GM15510 (cell line): ENCODE measurements at regions not wholly inside any gene's neighbourhood (a gene's known extent, or its start where the extent isn't known, plus 50 kb on each side); places are given as distances from the start of the nearest gene placed in this dataset.
A peak's percentile ranks its signal among the peaks of the same experiment; 100 is the strongest.

Experiments used
- POLR2A ChIP-seq: IDR thresholded peaks from 3 replicates; pipeline ENCODE4 v1.6.1; 2011; ENCODE audit warnings: borderline replicate concordance; ENCODE audit not compliant: insufficient read length; ENCODE audit errors: extremely low read depth

DNA sequence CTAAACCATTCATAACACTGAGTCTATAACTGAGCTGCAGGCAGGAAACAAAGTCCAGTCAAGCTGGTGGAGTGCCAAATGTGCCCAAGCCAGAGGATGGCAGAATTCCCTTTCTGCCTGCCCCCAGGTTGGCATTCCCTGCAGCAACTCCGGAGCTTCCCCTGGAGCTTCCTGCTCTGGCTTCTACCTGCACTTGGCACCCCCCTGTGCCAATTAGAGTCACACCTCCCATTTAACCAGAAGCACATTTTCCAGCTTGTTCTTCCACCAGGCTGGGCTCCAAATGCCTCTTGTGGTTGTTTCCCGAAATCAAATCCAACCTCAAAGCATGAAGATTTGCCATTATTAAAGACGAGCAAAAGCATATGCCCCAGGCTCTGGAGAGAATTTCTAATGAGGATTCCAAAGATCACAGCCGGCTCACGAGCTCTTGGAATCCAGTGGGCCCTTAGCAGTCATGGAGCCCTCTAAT, 294.5 kb downstream of the RRAGC start:
- TF ChIP-seq POLR2A: no peak

DNA sequence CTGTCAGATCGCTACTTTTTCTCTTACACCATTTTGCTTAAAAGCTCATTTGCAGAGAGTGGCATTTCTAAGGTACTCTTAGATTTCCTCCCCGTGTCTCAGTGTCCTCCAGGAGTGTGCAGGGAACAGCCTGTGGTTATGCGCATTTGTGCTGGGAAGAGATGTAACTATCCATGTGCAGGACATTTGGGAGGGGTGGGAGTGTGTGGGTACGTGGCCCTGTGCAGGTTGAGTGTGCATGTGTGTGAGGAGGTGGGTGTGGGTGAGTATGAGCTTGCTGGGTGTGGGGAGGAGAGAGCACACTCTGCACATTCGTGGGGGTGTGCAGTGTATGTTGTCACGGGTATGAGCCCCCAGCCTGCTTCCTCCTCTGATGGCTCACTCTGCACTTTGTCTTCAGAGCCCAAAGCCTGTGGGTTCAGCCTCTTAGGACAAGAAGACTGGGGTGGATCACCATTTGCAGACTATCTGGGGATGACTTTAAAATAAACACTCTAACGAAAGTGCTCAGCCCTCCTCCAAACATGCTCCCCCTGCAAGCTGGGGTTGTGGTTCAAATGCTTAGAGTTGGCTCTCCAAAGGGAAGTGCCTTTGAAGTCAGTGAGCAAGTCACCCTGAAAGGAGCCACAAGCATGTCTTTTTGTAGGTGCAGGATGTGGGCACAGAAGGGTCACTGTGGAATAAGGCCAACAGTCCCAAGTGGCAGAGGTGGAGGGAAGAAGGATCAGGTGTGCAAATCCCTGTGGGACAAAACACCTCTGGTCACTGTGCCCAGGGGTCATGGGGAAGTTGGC, 295.4 kb downstream of the RRAGC start:
- TF ChIP-seq POLR2A: no peak

DNA sequence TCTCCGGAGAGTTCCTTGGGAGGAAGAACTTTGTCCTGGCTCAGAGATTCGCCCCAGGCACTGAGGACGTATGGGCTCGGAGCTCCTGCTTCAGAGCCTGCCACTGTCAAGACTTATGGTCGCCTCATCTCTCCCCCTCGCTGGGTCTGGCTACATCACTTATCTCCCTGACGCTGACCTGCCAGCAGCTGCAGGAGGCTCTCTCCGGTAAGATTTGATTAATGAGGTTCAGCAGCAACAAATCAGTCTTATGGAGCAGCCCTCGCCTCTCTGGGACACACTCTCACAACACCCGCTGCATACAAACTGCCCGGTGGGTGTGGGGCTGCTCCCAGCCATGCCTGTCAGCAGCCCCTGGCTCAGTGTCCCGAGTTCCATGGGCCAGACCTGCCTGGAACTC, 297.8 kb downstream of the RRAGC start:
- TF ChIP-seq POLR2A: no peak

DNA sequence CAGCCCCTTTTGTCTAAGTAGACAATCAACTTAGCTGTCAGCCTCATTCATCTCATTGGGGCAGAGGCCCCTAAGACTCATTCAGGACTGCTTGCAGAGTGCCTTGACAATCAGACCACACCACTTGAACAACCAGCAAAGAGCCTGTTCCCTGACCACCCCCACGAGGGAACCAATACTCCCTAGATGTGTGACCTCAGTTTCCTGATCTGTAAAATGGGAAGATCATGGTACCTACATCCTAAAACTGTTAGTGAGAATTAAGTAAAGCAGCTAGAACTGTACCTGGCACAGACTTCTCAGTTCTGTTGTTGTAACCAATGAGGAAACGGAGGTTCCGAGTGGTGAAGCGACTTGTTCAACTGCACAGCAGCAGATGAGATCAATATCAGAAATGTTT, 298.5 kb downstream of the RRAGC start:
- TF ChIP-seq POLR2A: no peak

DNA sequence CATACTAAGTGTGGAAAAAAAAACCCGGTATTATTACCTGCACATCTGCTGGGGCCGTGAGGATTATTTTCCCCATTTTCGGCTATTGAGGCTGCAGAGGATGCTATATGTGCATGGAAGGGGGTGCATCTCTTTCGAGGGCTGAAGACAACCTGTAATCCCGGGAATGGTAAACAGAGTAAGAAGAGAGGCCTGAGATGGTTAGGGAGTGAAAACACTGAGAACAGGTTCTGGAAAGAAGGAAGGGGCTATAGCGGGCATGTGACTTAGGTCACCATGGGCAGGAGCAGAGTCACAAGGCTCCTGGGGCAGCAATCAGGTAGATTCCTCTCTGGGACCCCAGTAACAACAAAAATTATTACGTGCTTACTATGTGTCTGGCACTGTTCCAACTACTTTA, 299.1 kb downstream of the RRAGC start:
- no peak for TF ChIP-seq POLR2A

DNA sequence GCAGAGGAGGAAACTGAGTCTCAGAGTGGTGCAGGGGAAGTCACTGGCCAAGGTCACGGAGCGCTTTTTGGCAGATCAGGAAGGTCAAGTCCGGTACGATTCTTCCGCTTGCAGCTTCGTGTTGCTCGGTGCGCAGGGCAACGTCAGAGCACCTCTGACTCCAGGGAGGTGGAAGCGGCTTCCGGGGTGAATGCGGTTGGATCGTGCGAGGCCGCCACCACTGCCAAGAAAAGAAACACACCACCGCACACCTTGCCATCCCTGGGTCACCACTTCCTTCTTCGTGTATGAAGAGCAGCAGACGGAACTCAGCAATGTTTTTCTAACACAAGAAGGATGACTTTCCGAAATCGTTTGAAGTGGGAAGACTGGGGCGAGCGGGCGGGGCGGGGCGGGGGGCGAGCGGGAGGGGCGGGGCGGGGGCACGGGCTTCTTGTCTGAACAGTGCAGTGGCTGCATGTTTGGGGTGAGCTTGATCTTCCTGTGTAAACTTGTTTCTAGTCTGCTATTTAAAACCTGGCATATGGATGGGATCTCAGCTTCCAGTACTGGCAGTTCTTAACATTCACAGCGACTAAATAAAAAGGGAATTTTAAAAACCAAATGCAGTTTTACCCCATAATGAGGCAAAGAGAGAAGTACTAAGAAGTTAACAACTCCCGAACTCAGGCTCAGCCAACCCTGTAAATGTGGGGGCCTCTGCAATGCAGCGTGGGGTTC, 300.0 kb downstream of the RRAGC start:
- TF ChIP-seq POLR2A: peak; percentile 36

DNA sequence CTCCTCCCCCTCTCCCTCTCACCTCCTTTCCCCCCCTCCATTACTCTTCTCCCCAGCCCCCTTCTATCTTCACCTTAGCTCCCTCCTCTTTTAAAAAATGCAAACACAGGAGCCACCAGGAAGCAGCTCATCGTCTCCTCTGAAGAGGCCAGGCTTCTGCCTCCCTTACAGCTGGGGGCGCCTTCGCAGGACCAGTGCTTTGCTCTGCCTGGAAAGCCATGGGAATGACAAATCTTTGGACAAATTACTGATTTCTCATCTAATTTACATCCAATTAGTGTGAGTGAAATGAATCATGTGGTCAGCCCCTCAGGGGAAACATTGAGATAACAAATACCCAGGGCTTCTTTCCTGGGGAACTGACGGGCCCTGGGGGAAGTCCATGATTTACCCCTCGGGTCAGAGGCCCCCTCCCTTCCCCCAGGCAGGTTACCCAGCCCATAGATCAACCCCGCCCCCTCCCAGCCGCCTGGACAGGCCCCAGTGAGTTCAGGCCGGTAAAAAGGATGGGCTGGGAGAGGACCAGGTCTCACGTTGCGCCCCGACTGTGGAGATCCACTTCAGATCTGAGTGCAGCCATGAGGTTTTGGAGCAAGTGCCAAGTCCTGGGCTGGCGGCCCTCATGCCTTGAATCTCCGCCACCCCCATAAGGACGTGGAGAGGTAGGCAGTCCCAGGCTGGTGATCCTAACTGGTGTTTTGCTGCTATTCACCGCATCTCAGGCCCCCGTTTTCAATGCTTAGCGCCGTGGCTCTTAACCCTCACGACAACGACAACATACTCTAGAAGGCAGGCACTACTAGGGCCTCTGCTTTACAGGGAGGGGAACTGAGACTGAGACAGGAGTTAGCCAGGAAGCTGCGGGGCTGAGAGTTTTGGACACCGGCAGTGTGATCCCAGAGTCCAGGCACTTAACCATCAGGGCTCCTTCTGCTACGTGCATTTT, 300.8 kb downstream of the RRAGC start:
- no peak for TF ChIP-seq POLR2A

DNA sequence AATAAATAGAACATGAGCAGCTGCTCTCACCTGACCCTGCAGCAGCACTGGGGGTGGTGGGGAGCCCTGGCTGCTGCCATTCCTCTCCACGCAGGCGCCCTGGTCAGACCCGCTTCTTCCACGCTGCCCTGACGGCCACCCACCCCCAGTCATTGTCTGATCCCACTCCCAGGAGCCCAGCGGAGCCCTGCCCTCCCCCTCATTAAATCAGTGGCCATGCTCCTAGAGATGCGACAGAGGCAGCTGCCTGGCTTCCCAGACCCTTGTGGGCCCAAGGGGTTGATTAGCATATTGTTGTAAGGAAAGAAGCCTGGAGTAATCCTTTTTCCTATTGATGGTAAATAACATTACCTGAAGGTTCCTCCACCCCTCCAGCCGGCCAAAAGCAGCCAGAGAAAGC, 301.5 kb downstream of the RRAGC start:
- TF ChIP-seq POLR2A: no peak

DNA sequence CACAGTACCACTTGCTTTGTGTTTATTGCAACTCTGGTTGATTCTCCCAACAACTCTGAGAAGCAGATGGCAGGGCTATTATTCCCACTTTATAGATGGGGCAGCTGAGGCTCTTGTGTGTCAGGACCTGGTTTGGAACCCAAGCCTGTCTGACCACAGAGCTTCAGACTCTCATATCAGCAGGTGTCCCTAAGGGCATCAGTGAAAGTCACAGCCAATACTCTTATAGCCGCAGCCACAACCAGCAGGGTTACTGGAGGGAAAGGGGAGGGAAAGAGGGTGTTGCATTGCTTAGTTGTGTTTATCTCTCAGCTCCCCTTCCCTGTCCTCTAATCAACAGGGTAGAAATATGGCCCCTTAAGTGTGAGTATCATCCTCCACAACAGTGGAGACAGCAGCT, 304.0 kb downstream of the RRAGC start:
- TF ChIP-seq POLR2A: no peak

DNA sequence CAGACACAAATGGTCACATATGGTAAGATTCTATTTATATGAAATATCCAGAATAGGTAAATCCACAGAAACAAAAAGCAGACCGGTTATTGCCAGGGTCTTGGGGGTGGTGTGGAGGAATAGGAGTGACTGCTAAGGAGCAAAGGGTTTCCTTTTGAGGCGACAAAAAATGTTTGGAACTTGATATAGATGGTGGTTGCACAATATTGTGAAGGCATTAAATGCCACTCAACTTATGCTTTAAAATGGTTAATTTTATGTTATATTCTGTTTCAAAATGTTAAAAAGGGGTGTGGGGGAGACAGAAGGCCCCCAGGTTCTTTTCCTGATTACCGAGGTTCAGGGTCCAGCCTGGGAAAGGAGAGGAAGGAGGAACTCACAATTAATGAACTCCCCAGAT, 304.4 kb downstream of the RRAGC start:
- no peak for TF ChIP-seq POLR2A

DNA sequence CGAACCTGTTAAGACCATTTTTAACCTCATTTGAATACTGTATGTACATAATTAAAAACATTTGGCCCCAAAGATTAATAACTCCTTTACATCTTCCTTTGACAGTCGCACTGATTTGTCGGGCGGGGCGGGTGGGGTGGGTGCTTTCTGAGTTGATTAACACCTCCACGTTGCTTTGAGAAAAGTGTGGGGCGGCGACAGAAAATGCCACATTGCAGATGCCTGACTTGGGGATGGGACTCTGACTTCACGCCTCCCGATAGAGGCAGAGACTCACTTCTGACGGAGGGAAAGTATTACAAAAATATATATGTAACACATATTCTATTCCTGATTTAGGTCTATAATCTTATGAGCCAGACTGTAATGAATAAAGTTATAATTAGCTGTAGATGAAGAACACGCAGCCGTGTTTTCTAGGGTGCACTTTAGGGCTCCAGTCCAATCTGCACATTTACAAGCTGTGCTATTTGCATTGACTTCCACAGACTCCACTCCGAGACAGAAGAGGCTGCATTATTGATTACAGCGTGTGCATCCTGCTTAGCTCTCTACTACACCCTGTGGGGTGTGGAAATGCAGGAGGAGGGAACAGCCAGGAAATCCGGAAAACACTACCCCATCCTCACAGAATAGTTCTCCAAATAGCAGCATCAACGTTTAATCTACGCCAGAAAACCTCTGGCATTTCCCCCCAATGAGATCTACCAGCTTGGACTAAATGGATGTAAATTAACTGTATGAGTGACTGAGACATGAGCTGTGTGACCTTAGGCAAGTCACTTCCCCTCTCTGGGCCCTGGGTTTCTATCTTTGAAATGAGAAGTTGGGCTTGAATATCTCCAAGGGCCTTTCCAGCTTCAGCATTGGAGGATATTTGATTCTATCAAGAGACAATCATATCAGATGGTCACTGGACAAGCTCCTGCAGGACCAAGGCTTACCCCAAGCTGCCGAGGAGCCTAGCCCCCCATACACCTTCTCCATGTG, 308.0 kb downstream of the RRAGC start:
- no peak for TF ChIP-seq POLR2A

DNA sequence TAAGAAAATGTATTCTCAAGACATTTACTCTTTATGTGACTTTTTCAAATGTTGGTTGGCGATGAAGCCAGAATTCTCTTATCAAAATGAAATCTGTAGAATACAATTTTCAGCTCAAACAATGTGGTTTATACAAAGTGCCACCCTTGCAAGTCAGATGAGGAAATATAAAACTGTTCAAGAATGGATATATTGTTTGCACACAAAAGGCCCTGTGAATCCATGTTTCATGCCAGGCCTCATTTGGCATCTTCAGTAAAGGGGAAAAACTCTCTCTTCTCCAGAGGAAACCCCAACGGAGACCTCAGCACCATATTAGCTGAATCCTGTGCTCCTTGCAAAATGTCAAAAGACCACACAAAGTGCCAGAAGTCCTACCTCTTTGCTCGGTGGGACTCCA, 310.4 kb downstream of the RRAGC start:
- TF ChIP-seq POLR2A: no peak

DNA sequence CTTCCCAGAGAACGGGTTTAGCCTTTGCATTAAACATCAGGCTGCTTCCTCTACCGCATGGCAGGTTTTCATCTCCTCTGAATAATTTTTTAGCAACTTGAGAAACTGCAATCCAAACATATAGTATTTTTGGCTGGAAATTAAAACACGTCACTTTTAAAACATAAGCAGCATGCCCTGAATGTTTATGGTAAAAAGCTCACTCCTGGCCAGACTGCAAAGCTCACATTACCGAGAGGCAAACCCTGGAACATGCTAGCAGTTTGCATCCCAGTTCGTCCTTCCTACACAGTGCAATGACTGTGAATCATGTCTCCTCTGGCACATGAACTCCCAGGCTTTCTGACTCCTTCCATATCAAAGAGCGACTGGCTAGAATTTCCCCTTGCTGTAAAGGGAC, 312.3 kb downstream of the RRAGC start:
- no peak for TF ChIP-seq POLR2A

DNA sequence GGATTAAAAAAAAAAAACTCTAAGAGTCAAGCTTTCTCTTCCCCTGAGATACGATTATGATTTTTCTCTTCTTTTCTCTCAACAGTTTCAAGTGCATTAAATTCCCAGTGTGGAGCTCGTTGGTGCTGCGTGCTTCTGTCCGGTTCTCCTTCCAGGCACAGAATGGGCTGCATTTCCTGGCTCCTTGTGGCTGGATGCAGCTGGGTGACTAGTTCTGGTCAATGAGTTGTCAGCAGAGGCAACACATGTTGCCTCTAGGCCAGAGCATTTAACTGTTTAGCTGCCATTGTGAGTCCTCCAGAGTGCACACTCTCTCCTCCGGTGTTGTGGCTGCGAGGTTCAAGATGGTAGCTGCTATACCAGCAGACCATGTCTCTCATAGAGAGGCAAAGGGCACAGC, 312.9 kb downstream of the RRAGC start:
- TF ChIP-seq POLR2A: no peak
